Neuronal stem cell (in vitro differentiated cells): ENCODE measurements at regions not wholly inside any gene's neighbourhood (a gene's known extent, or its start where the extent isn't known, plus 50 kb on each side); places are given as distances from the start of the nearest gene placed in this dataset.

ENCODE experiments used
- DNase-seq: peaks from one replicate; pipeline ENCODE4 v3.0.0-alpha.2; 2013; ENCODE audit warnings: low spot score
- H2AFZ ChIP-seq: one replicate; pipeline ENCODE4 v1.6.1; 2013; ENCODE audit warnings: mild to moderate bottlenecking, low read length, inconsistent platforms
- H2AK5ac ChIP-seq: 2 replicates; pipeline ENCODE4 v1.6.1; 2013; ENCODE audit warnings: low read depth, mild to moderate bottlenecking, inconsistent platforms, low read length, moderate library complexity, mixed read lengths
- H2BK120ac ChIP-seq: 2 replicates; pipeline ENCODE4 v1.6.1; 2013; ENCODE audit warnings: low read depth, mild to moderate bottlenecking, inconsistent platforms, low read length, moderate library complexity, mixed read lengths
- H2BK12ac ChIP-seq: one replicate; pipeline ENCODE4 v1.6.1; 2013; ENCODE audit warnings: low read length, inconsistent platforms
- H2BK15ac ChIP-seq: 2 replicates; pipeline ENCODE4 v1.6.1; 2013; ENCODE audit warnings: mild to moderate bottlenecking, low read length, inconsistent platforms, mixed read lengths
- H2BK5ac ChIP-seq: one replicate; pipeline ENCODE4 v1.6.1; 2013; ENCODE audit warnings: inconsistent platforms, mild to moderate bottlenecking, low read length, moderate library complexity
- H3K14ac ChIP-seq: one replicate; pipeline ENCODE4 v1.6.1; 2013; ENCODE audit warnings: low read length, inconsistent platforms
- H3K18ac ChIP-seq: 2 replicates; pipeline ENCODE4 v1.6.1; 2013; ENCODE audit warnings: low read length, inconsistent platforms
- H3K23ac ChIP-seq: 2 replicates; pipeline ENCODE4 v1.6.1; 2013; ENCODE audit warnings: low read depth, mild to moderate bottlenecking, mixed read lengths, low read length, inconsistent platforms; ENCODE audit not compliant: poor library complexity
- H3K27ac ChIP-seq: replicated peaks from 3 replicates; pipeline ENCODE4 v1.5.1; 2013; ENCODE audit warnings: low read length, inconsistent platforms
- H3K27me3 ChIP-seq, 3 experiments: 2 replicates each; pipeline ENCODE4 v1.6.1; 2013; ENCODE audit warnings: low read length in 3 of 3, mild to moderate bottlenecking in 2 of 3, inconsistent platforms in 1 of 3, low read depth in 1 of 3, mixed read lengths in 1 of 3, moderate library complexity in 1 of 3; ENCODE audit not compliant: control insufficient read depth in 3 of 3, insufficient read depth in 3 of 3
- H3K36me3 ChIP-seq, 2 donors: replicated peaks in 1 of 2; 2 replicates each; pipeline ENCODE4 v1.6.1; 2013; ENCODE audit warnings: low read length in 2 of 2; ENCODE audit not compliant: control insufficient read depth in 2 of 2, insufficient read depth in 2 of 2
- H3K4ac ChIP-seq: 2 replicates; pipeline ENCODE4 v1.6.1; 2013; ENCODE audit warnings: inconsistent platforms, mild to moderate bottlenecking, low read length, moderate library complexity
- H3K4me1 ChIP-seq, 2 donors: 1 replicate in 1 of 2; 2 replicates in 1 of 2; pipeline ENCODE4 v1.6.1; 2013; ENCODE audit warnings: low read length in 2 of 2, low read depth in 1 of 2; ENCODE audit not compliant: control insufficient read depth in 2 of 2, insufficient read depth in 1 of 2
- H3K4me2 ChIP-seq: one replicate; pipeline ENCODE4 v1.6.1; 2013; ENCODE audit warnings: mild to moderate bottlenecking, low read length, inconsistent platforms; ENCODE audit not compliant: insufficient read depth, poor library complexity, severe bottlenecking
- H3K4me3 ChIP-seq, 2 donors: 2 replicates each; pipeline ENCODE4 v1.5.1; 2013; ENCODE audit warnings: low read length in 2 of 2, mild to moderate bottlenecking in 2 of 2, inconsistent platforms in 1 of 2, moderate library complexity in 1 of 2
- H3K79me1 ChIP-seq: one replicate; pipeline ENCODE4 v1.6.1; 2013; ENCODE audit warnings: low read depth, mild to moderate bottlenecking, inconsistent platforms, low read length, moderate library complexity
- H3K9ac ChIP-seq: one replicate; pipeline ENCODE4 v1.6.1; 2013; ENCODE audit warnings: mild to moderate bottlenecking, low read depth, low read length, inconsistent platforms; ENCODE audit not compliant: poor library complexity
- H3K9me3 ChIP-seq, 2 donors: replicated peaks in 1 of 2; 2 replicates each; pipeline versions ENCODE3 to v1.6.1; 2013; ENCODE audit warnings: low read length in 2 of 2, mild to moderate bottlenecking in 2 of 2, inconsistent platforms in 1 of 2, low read depth in 1 of 2, mixed read lengths in 1 of 2, moderate library complexity in 1 of 2; ENCODE audit not compliant: control insufficient read depth in 2 of 2, insufficient read depth in 1 of 2
- H4K8ac ChIP-seq: one replicate; pipeline ENCODE4 v1.6.1; 2013; ENCODE audit warnings: low read depth, mild to moderate bottlenecking, inconsistent platforms, low read length, moderate library complexity
- H4K91ac ChIP-seq: one replicate; pipeline ENCODE4 v1.6.1; 2013; ENCODE audit warnings: low read length, low read depth, mild to moderate bottlenecking, inconsistent platforms; ENCODE audit not compliant: poor library complexity
- WGBS, 2 donors: extraction: QIAGEN DNeasy Blood & Tissue Kit; methylation state at CpG; one replicate each; pipeline ENCODE4 v1.1.7; 2013; ENCODE audit warnings: missing lambda C conversion rate in 2 of 2, mixed read lengths in 1 of 2; ENCODE audit not compliant: insufficient read length in 2 of 2, insufficient replicate concordance in 1 of 2; ENCODE audit errors: extremely low coverage in 2 of 2; 5-methylcytosine and 5-hydroxymethylcytosine counted together

DNA sequence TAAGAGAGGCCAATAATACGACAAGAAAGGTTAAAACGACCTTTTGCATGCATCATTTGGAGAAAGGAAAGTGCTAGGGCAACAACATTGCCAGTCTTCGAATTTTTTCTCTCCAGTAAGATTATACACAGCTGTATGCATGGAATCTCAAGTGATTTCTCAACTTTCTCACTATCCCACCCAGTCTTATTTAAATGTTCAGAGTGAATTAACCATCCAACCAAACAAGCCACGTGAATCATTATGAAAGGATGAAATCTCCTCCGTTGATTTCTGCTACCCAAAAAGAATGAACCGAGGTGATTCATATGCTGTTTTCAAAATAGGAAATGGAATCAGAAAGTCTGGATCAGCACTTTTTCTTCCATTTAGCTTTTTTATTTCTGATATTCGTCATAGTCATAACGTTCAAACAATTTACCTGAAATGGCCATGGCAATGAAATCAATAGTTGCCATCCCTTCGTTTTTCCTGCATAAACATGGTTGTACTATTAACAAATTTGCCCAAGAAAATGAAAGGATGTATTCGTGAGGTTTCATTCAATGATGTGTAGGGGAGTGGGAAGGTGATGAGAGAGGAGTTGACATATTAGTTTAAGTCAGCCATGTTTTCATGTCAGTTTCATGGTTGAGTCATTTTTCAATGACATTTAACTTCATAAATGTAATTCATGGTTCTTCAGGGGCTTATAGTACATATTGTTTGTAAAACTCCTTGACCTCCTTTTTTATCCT is 170.9 kb upstream of the WWC1 start:
- Histone ChIP-seq H3K4me3 (no peak overlapping the region), H3K36me3 (no peaks in the 10 kb centered on the region), H3K27ac (no peak overlapping the region), H3K9ac (no peak overlapping the region), H2BK15ac (no peak overlapping the region), H2BK120ac (no peak overlapping the region), H3K9me3 (peaks cover 0 to 4% of the 10 kb centered on the region in 2 donors), H3K18ac (no peak overlapping the region), H4K91ac (no peak overlapping the region), H3K4me2 (no peak overlapping the region), H3K79me1 (no peaks in the 10 kb centered on the region), H4K8ac (no peak overlapping the region), H3K4me1 (peaks cover 14 to 18% of the 10 kb centered on the region in 2 donors), H2AFZ (no peak overlapping the region), H3K4ac (no peak overlapping the region), H2BK12ac (no peak overlapping the region), H3K27me3 (no peaks in the 10 kb centered on the region), H3K23ac (no peak overlapping the region), H2AK5ac (no peak overlapping the region), H3K14ac (no peak overlapping the region), H2BK5ac (no peak overlapping the region)
- DNase-seq, result no peak
- WGBS, 2 donors, result no CpG with 5 or more reads among the region's 10 CpGs

- Histone ChIP-seq H2BK5ac (no peak overlapping the region), H4K91ac (no peak overlapping the region), H2AFZ (no peak overlapping the region), H3K79me1 (no peaks in the 10 kb centered on the region), H2BK12ac (no peak overlapping the region), H3K4ac (no peak overlapping the region), H2BK15ac (no peak overlapping the region), H3K18ac (no peak overlapping the region), H3K23ac (no peak overlapping the region), H3K4me3 (no peak overlapping the region), H3K9ac (no peak overlapping the region), H3K9me3 (peaks cover 0 to 4% of the 10 kb centered on the region in 2 donors), H3K27me3 (no peaks in the 10 kb centered on the region), H3K27ac (no peak overlapping the region), H2BK120ac (no peak overlapping the region), H4K8ac (no peak overlapping the region), H2AK5ac (no peak overlapping the region), H3K14ac (no peak overlapping the region), H3K36me3 (no peaks in the 10 kb centered on the region), H3K4me2 (no peak overlapping the region), H3K4me1 (peaks cover 14 to 18% of the 10 kb centered on the region in 2 donors)
- no peak for DNase-seq
- no CpG with 5 or more reads among the region's 4 CpGs for WGBS, 2 donors
Observed at GRCh38 chr5:168121138-168121494, 170.3 kb upstream of the WWC1 start.

- Histone ChIP-seq H4K91ac (no peak overlapping the region), H3K27me3 (no peaks in the 10 kb centered on the region), H2AFZ (no peak overlapping the region), H3K27ac (no peak overlapping the region), H3K79me1 (no peaks in the 10 kb centered on the region), H2AK5ac (no peak overlapping the region), H3K4ac (no peak overlapping the region), H3K18ac (no peak overlapping the region), H3K4me3 (no peak overlapping the region), H3K36me3 (no peaks in the 10 kb centered on the region), H2BK5ac (no peak overlapping the region), H3K4me1 (peaks cover 13 to 17% of the 10 kb centered on the region in 2 donors), H2BK120ac (no peak overlapping the region), H2BK15ac (no peak overlapping the region), H3K9ac (no peak overlapping the region), H3K9me3 (peaks cover 0 to 4% of the 10 kb centered on the region in 2 donors), H4K8ac (no peak overlapping the region), H3K4me2 (no peak overlapping the region), H3K23ac (no peak overlapping the region), H2BK12ac (no peak overlapping the region), H3K14ac (no peak overlapping the region)
- DNase-seq, result no peak
- WGBS, 2 donors, result no CpG with 5 or more reads among the region's 8 CpGs
Observed at GRCh38 chr5:168123631-168124528, 167.6 kb upstream of the WWC1 start.
